Spleen (tissue), 7 donors: ENCODE measurements at regions not wholly inside any gene's neighbourhood (a gene's known extent, or its start where the extent isn't known, plus 50 kb on each side); places are given as distances from the start of the nearest gene placed in this dataset.

ENCODE experiments used
- POLR2AphosphoS5 ChIP-seq, 3 donors: sonication (generic); formaldehyde crosslinking; IDR thresholded peaks; one replicate each; pipeline ENCODE4 v1.5.1; 2017; ENCODE audit warnings: antibody characterized with exemption in 3 of 3
- TF ChIP-seq, protein P1 (sequence below), 11 experiments: fragments of 200-600 bp in 7 of 11; fragments of 450-650 bp in 4 of 11; sonication (generic) in 4 of 11; IDR thresholded peaks in 8 of 11; conservative IDR thresholded peaks in 3 of 11; 1 replicate in 7 of 11; 2 replicates in 4 of 11; pipeline versions ENCODE4 v1.4.0 to v1.8.0; 2016 to 2021; ENCODE audit warnings: antibody characterized with exemption in 11 of 11, inconsistent platforms in 4 of 11, mild to moderate bottlenecking in 1 of 11
- donor health status: DM: no; HTN: no; CAD: no; lungs with moderate emphysema.
- donor health status: DM: no; HTN: no; CAD: no.
- donor health status: DM: no; HTN: no; CAD: no.

DNA sequence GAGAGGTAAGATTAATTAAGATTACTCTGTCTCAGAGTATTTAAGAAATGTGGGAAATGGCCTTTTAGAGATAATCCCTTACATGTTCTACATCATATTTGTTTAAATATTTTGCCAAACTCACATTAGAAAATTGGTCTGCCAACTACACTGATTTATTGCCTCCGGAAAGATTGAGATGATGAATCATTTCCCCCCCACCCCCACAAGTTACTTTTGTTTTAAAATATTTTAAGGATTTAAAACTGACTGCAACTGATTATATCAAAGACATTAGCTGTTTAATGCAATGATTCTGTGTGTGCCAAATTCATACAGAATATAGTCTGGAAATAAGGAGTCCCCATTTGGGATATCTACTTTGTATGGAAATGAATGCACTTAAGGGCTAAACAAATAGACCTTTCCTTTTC, 674.4 kb downstream of the PRR16 start:
- TF ChIP-seq, protein P1, sequence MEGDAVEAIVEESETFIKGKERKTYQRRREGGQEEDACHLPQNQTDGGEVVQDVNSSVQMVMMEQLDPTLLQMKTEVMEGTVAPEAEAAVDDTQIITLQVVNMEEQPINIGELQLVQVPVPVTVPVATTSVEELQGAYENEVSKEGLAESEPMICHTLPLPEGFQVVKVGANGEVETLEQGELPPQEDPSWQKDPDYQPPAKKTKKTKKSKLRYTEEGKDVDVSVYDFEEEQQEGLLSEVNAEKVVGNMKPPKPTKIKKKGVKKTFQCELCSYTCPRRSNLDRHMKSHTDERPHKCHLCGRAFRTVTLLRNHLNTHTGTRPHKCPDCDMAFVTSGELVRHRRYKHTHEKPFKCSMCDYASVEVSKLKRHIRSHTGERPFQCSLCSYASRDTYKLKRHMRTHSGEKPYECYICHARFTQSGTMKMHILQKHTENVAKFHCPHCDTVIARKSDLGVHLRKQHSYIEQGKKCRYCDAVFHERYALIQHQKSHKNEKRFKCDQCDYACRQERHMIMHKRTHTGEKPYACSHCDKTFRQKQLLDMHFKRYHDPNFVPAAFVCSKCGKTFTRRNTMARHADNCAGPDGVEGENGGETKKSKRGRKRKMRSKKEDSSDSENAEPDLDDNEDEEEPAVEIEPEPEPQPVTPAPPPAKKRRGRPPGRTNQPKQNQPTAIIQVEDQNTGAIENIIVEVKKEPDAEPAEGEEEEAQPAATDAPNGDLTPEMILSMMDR (IDR thresholded peaks at IDR 0.05 in 8 of 11, conservative IDR thresholded peaks at IDR 0.05 in 3 of 11) = no peak
- no peak for TF ChIP-seq POLR2AphosphoS5 (IDR thresholded peaks at IDR 0.05)
